OCI-LY7 (cell line): ENCODE measurements at regions not wholly inside any gene's neighbourhood (a gene's known extent, or its start where the extent isn't known, plus 50 kb on each side); places are given as distances from the start of the nearest gene placed in this dataset.

ENCODE experiments used
- BruUV-seq: library from RNA; stranded (reverse); fragments of 400-500 nt; replicated peaks from 2 replicates; lab custom pipeline; 2021; lab: Mats Ljungman, UMichigan
- CTCF ChIA-PET: fragments of 300-600 bp; sonication (Branson Sonifier 250); formaldehyde crosslinking; loops from one replicate; lab custom pipeline; 2022; ENCODE audit warnings: antibody characterized with exemption; ENCODE audit not compliant: unreplicated experiment; lab: Charles Lee
- POLR2A ChIA-PET: fragments of 300-600 bp; sonication (Branson Sonifier 250); formaldehyde crosslinking; loops from one replicate; lab custom pipeline; 2022; ENCODE audit warnings: antibody characterized with exemption; lab: Charles Lee
- DNase-seq: peaks from one replicate; pipeline ENCODE4 v3.0.0-alpha.2; 2015; ENCODE audit warnings: low spot score
- H2AFZ ChIP-seq: fragments of 200-600 bp; sonication (generic), shearing (Covaris generic); 2 replicates; pipeline ENCODE4 v1.6.1; 2014; ENCODE audit warnings: mild to moderate bottlenecking, antibody characterized with exemption, low read length, moderate library complexity
- H3K27ac ChIP-seq: fragments of 200-600 bp; sonication (generic); 2 replicates; pipeline ENCODE4 v1.5.1; 2014; ENCODE audit warnings: mixed run types, low read depth, mild to moderate bottlenecking, moderate library complexity, low read length, inconsistent platforms; ENCODE audit not compliant: poor library complexity, severe bottlenecking
- H3K36me3 ChIP-seq: fragments of 200-600 bp; sonication (generic); 2 replicates; pipeline ENCODE4 v1.6.1; 2014; ENCODE audit warnings: mild to moderate bottlenecking, antibody characterized with exemption, low read length, moderate library complexity, mixed read lengths; ENCODE audit not compliant: insufficient read depth
- H3K4me1 ChIP-seq: fragments of 200-600 bp; sonication (generic); 2 replicates; pipeline ENCODE4 v1.5.1; 2014; ENCODE audit warnings: mild to moderate bottlenecking, low read length; ENCODE audit not compliant: insufficient read depth, poor library complexity, severe bottlenecking
- H3K4me2 ChIP-seq: fragments of 200-600 bp; sonication (generic); 2 replicates; pipeline ENCODE4 v1.6.1; 2014; ENCODE audit warnings: mild to moderate bottlenecking, low read length
- H3K4me3 ChIP-seq: fragments of 200-600 bp; sonication (generic); 2 replicates; pipeline ENCODE4 v1.5.1; 2014; ENCODE audit warnings: mild to moderate bottlenecking, low read depth, low read length; ENCODE audit not compliant: poor library complexity, severe bottlenecking
- H3K79me2 ChIP-seq: fragments of 200-600 bp; sonication (generic); 2 replicates; pipeline ENCODE4 v1.6.1; 2016; ENCODE audit warnings: low read depth, mild to moderate bottlenecking, low read length, moderate library complexity, mixed read lengths; ENCODE audit not compliant: insufficient read depth
- H3K9me2 ChIP-seq: fragments of 200-600 bp; sonication (generic); 2 replicates; pipeline ENCODE4 v1.6.1; 2016; ENCODE audit warnings: mild to moderate bottlenecking, low read length, mixed read lengths; ENCODE audit not compliant: insufficient read depth
- H3K9me3 ChIP-seq: fragments of 200-600 bp; sonication (generic); 2 replicates; pipeline ENCODE4 v1.6.1; 2014; ENCODE audit warnings: mild to moderate bottlenecking, mixed run types, low read length, mixed read lengths
- H4K20me1 ChIP-seq: fragments of 200-600 bp; sonication (generic); 2 replicates; pipeline ENCODE4 v1.6.1; 2014; ENCODE audit warnings: mild to moderate bottlenecking, antibody characterized with exemption, low read length, moderate library complexity, mixed read lengths; ENCODE audit not compliant: insufficient read depth
- CTCF ChIP-seq: fragments of 200-600 bp; sonication (generic); conservative IDR thresholded peaks from 2 replicates; pipeline ENCODE4 v1.5.1; 2014; ENCODE audit warnings: mild to moderate bottlenecking, antibody characterized with exemption, low read length, moderate library complexity, mixed read lengths
- EZH2phosphoT487 ChIP-seq: fragments of 200-600 bp; sonication (generic); IDR thresholded peaks from 2 replicates; pipeline ENCODE4 v1.6.1; 2018; ENCODE audit warnings: low read depth, borderline replicate concordance, mild to moderate bottlenecking, mixed run types, antibody characterized with exemption, low read length, moderate library complexity, mixed read lengths
- intact Hi-C: fragments of 100-400 bp; cut with micrococcal nuclease; formaldehyde crosslinking; loops from one replicate; pipeline ENCODE4 v1.10.0; 2022; ENCODE audit not compliant: unreplicated experiment

- Histone ChIP-seq H3K9me3 (peaks cover 12% of the 10 kb centered on the region; the same call in 1 of the 2 replicates), H3K9me2 (no peaks in the 10 kb centered on the region), H3K27ac (no peak overlapping the region), H3K79me2 (no peaks in the 10 kb centered on the region), H3K4me1 (no peaks in the 10 kb centered on the region), H3K4me2 (no peak overlapping the region), H4K20me1 (no peaks in the 10 kb centered on the region), H3K4me3 (no peak overlapping the region), H2AFZ (no peak overlapping the region), H3K36me3 (no peaks in the 10 kb centered on the region)
- CTCF ChIA-PET: no interaction called here
- DNase-seq: no peak
- TF ChIP-seq EZH2phosphoT487 (no peak), CTCF (no peak)
- intact Hi-C loops: no loop called here
- BruUV-seq: no TSS peak
- POLR2A ChIA-PET: interaction anchor here (0.6 kb wide), 1 partner anchor 957 kb away, joined by 3 read pairs; no protein-coding TSS in a partner anchor
Measured at GRCh38 chr22:27195494-27195893, 538.1 kb downstream of the MIAT start.

DNA sequence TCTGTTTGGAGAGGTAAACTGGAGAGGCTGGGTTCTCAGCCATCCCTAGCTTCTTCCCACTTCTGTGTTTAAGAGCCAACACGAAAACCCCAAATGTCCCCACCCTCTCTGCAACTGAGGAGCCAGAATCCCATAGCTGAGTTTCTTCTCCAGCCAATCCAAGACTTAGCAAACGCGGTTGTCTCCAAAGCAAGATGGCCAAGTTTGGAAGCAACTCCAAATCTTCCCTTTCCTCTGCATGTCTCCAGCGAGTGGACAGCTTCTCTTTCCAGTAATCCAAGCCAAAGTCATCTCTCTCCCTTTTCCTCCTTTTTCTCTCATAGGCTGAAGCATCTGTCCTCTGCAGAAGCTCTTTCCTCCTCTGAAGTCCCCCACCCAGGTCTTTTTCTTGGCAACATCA, 539.2 kb downstream of the MIAT start:
- H3K4me2 ChIP-seq: no peak overlapping the region
- CTCF ChIA-PET: no interaction called here
- DNase-seq: no peak
- H2AFZ ChIP-seq: no peak overlapping the region
- no peak overlapping the region for H3K4me3 ChIP-seq
- H3K4me1 ChIP-seq: no peaks in the 10 kb centered on the region
- intact Hi-C loops: no loop called here
- no peaks in the 10 kb centered on the region for H3K9me2 ChIP-seq
- POLR2A ChIA-PET: no interaction called here
- no peaks in the 10 kb centered on the region for H3K79me2 ChIP-seq
- H3K27ac ChIP-seq: no peak overlapping the region
- TF ChIP-seq EZH2phosphoT487 (no peak), CTCF (no peak)
- no peaks in the 10 kb centered on the region for H3K36me3 ChIP-seq
- peaks cover 12% of the 10 kb centered on the region; the same call in 1 of the 2 replicates for H3K9me3 ChIP-seq
- H4K20me1 ChIP-seq: no peaks in the 10 kb centered on the region
- no TSS peak for BruUV-seq

GRCh38 chr22:27197052-27197451, 539.7 kb downstream of the MIAT start:
- no peak for DNase-seq
- ChIA-PET CTCF (no interaction called here), POLR2A (no interaction called here)
- H3K79me2 ChIP-seq: no peaks in the 10 kb centered on the region
- H3K4me3 ChIP-seq: no peak overlapping the region
- no peak overlapping the region for H2AFZ ChIP-seq
- no peaks in the 10 kb centered on the region for H3K9me2 ChIP-seq
- no TSS peak for BruUV-seq
- no peaks in the 10 kb centered on the region for H4K20me1 ChIP-seq
- H3K4me1 ChIP-seq: no peaks in the 10 kb centered on the region
- H3K36me3 ChIP-seq: no peaks in the 10 kb centered on the region
- TF ChIP-seq EZH2phosphoT487: no peak
- peaks cover 12% of the 10 kb centered on the region; the same call in 1 of the 2 replicates for H3K9me3 ChIP-seq
- intact Hi-C loops: no loop called here
- H3K4me2 ChIP-seq: no peak overlapping the region
- no peak overlapping the region for H3K27ac ChIP-seq
